ENCODE measurements at regions not wholly inside any gene's neighbourhood (a gene's known extent, or its start where the extent isn't known, plus 50 kb on each side); places are given as distances from the start of the nearest gene placed in this dataset.

DNA sequence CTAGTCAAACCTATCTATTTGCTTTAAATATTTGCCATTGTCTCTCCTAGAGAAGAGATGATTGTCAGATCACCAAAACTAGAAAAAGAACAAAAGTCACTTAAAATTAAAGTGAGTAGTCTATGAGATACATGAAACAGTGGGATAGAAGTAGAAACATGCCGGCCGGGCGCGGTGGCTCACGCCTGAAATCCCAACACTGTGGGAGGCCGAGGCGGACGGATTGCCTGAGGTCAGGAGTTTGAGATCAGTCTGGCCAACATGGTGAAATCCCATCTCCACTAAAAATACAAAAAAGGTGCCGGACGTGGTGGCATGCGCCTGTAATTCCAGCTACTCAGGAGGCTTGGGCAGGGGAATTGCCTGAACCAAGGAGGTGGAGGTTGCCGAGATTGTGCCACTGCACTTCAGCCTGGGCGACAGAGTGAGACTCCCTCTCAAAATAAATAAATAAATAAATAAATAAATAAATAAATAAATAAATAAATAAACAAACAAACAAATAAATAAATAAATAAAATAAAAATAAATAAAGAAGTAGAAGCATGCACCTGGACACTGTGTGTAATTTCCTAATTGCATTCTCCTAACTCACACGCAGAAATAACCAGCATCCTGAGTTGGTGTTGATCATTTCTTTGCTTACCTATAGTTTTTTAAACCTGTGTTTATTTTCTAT is 299.5 kb downstream of the PDHA2 start:
- Histone ChIP-seq H3K27me3 (ENCODE audit: control insufficient read depth in 2 of 2, insufficient read depth in 2 of 2, low read length in 2 of 2) (no peaks in the 10 kb centered on the region), H3K79me2 (ENCODE audit: insufficient read depth, low read length) (no peaks in the 10 kb centered on the region), H4K20me1 (ENCODE audit: insufficient read depth, low read length) (no peaks in the 10 kb centered on the region), H2AFZ (ENCODE audit: insufficient read depth, low read depth, low read length, poor library complexity, severe bottlenecking) (no peak overlapping the region), H3K4me2 (replicated peaks; ENCODE audit: extremely low read depth, low read length, poor library complexity, severe bottlenecking) (no peak overlapping the region), H3K36me3 (replicated peaks in 1 of 2; ENCODE audit: control insufficient read depth in 1 of 2, insufficient read depth in 2 of 2, low read length in 2 of 2) (no peaks in the 10 kb centered on the region), H3K4me3 (replicated peaks in 1 of 3; ENCODE audit: low read depth in 2 of 3, low read length in 3 of 3) (no peak overlapping the region), H3K4me1 (ENCODE audit: control insufficient read depth in 1 of 2, insufficient read depth in 2 of 2, low read length in 2 of 2) (no peaks in the 10 kb centered on the region), H3K9ac (ENCODE audit: insufficient read depth, low read length, poor library complexity, severe bottlenecking) (no peak overlapping the region), H3K9me3 (replicated peaks in 1 of 2; ENCODE audit: control insufficient read depth in 1 of 2, insufficient read depth in 1 of 2, low read length in 2 of 2) (no peaks in the 10 kb centered on the region), H3K27ac (ENCODE audit: low read depth in 1 of 2, low read length in 2 of 2) (no peak overlapping the region)
- no peak for DNase-seq
- Mint-ChIP-seq H3K4me1 (no peaks in the 10 kb centered on the region), H3K27ac (no peak overlapping the region), H3K4me3 (no peak overlapping the region), H3K27me3 (ENCODE audit: low read depth in 3 of 3) (no peaks in the 10 kb centered on the region), H3K36me3 (no peaks in the 10 kb centered on the region), H3K9me3 (peaks cover 0 to 4% (median 3%) of the 10 kb centered on the region in 7 donors)
- intact Hi-C loops (cut with micrococcal nuclease) = no loop called here
- TF ChIP-seq, protein P1, sequence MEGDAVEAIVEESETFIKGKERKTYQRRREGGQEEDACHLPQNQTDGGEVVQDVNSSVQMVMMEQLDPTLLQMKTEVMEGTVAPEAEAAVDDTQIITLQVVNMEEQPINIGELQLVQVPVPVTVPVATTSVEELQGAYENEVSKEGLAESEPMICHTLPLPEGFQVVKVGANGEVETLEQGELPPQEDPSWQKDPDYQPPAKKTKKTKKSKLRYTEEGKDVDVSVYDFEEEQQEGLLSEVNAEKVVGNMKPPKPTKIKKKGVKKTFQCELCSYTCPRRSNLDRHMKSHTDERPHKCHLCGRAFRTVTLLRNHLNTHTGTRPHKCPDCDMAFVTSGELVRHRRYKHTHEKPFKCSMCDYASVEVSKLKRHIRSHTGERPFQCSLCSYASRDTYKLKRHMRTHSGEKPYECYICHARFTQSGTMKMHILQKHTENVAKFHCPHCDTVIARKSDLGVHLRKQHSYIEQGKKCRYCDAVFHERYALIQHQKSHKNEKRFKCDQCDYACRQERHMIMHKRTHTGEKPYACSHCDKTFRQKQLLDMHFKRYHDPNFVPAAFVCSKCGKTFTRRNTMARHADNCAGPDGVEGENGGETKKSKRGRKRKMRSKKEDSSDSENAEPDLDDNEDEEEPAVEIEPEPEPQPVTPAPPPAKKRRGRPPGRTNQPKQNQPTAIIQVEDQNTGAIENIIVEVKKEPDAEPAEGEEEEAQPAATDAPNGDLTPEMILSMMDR (IDR thresholded peaks at IDR 0.05) = no peak
- WGBS (ENCODE audit: insufficient coverage) = no CpG with 5 or more reads among the region's 14 CpGs

DNA sequence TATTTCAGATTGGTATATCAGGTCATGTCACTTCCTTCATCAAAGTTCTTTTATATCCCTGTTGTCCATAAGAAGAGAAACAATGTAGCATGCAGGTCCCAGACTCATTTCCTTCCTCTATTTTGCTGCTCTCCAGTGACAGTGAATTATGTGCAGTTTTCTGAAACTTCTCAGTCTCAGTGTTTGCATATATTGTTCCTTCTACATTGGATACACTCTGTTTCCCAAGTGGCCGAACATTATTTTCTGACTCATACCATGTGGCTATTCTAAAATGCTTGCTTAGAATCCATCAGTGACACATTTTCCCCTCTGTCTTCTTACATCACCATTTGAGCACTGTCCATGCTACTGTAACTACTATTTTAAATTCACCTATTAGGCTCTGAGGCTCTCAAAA is 305.7 kb downstream of the PDHA2 start:
- 0% methylated on average over 1 of the region's 1 CpG for WGBS (ENCODE audit: insufficient coverage)
- DNase-seq = no peak

More for the DNA sequence above, 305.7 kb downstream of the PDHA2 start:
- Histone ChIP-seq H4K20me1 (ENCODE audit: insufficient read depth, low read length) (no peaks in the 10 kb centered on the region), H2AFZ (ENCODE audit: insufficient read depth, low read depth, low read length, poor library complexity, severe bottlenecking) (no peak overlapping the region), H3K4me2 (replicated peaks; ENCODE audit: extremely low read depth, low read length, poor library complexity, severe bottlenecking) (no peak overlapping the region), H3K79me2 (ENCODE audit: insufficient read depth, low read length) (no peaks in the 10 kb centered on the region), H3K9me3 (replicated peaks in 1 of 2; ENCODE audit: control insufficient read depth in 1 of 2, insufficient read depth in 1 of 2, low read length in 2 of 2) (no peaks in the 10 kb centered on the region), H3K27ac (ENCODE audit: low read depth in 1 of 2, low read length in 2 of 2) (no peak overlapping the region), H3K4me3 (replicated peaks in 1 of 3; ENCODE audit: low read depth in 2 of 3, low read length in 3 of 3) (no peak overlapping the region), H3K9ac (ENCODE audit: insufficient read depth, low read length, poor library complexity, severe bottlenecking) (no peak overlapping the region), H3K27me3 (ENCODE audit: control insufficient read depth in 2 of 2, insufficient read depth in 2 of 2, low read length in 2 of 2) (no peaks in the 10 kb centered on the region), H3K36me3 (replicated peaks in 1 of 2; ENCODE audit: control insufficient read depth in 1 of 2, insufficient read depth in 2 of 2, low read length in 2 of 2) (no peaks in the 10 kb centered on the region), H3K4me1 (ENCODE audit: control insufficient read depth in 1 of 2, insufficient read depth in 2 of 2, low read length in 2 of 2) (no peaks in the 10 kb centered on the region)
- H3K36me3 Mint-ChIP-seq = no peaks in the 10 kb centered on the region
- H3K27me3 Mint-ChIP-seq (ENCODE audit: low read depth in 3 of 3) = no peaks in the 10 kb centered on the region
- TF ChIP-seq, protein P1 (IDR thresholded peaks at IDR 0.05) = no peak
- H3K4me1 Mint-ChIP-seq = no peaks in the 10 kb centered on the region
- H3K4me3 Mint-ChIP-seq = no peak overlapping the region
- peaks cover 0 to 5% (median 0%) of the 10 kb centered on the region in 7 donors for H3K9me3 Mint-ChIP-seq
- intact Hi-C loops (cut with micrococcal nuclease) = no loop called here
- no peak overlapping the region for H3K27ac Mint-ChIP-seq
